ENCODE measurements at regions not wholly inside any gene's neighbourhood (a gene's known extent, or its start where the extent isn't known, plus 50 kb on each side); places are given as distances from the start of the nearest gene placed in this dataset.

GRCh38 chr2:128380061-128380889, 61.6 kb upstream of the HS6ST1 start:
- no peak for DNase-seq

- no peak for DNase-seq
Observed at GRCh38 chr2:128380961-128381938, 62.6 kb upstream of the HS6ST1 start.

- no peak for DNase-seq
Observed at GRCh38 chr2:128384446-128384845, 65.8 kb upstream of the HS6ST1 start.

- no peak for DNase-seq
Observed at GRCh38 chr2:128384956-128385355, 66.3 kb upstream of the HS6ST1 start.

GRCh38 chr2:128385365-128385764, 66.7 kb upstream of the HS6ST1 start:
- no peak for DNase-seq

- no peak for DNase-seq
Observed at GRCh38 chr2:128386066-128386465, 67.4 kb upstream of the HS6ST1 start.

- no peak for DNase-seq
Observed at GRCh38 chr2:128388499-128388941, 69.9 kb upstream of the HS6ST1 start.

- no peak for DNase-seq
Observed at GRCh38 chr2:128389388-128390086, 70.9 kb upstream of the HS6ST1 start.

- DNase-seq = no peak
Observed at GRCh38 chr2:128390256-128390990, 71.8 kb upstream of the HS6ST1 start.

GRCh38 chr2:128390991-128391630, 72.4 kb upstream of the HS6ST1 start:
- no peak for DNase-seq

- DNase-seq = no peak
Observed at GRCh38 chr2:128391679-128392078, 73.0 kb upstream of the HS6ST1 start.

- DNase-seq = no peak
Observed at GRCh38 chr2:128392207-128392606, 73.5 kb upstream of the HS6ST1 start.

GRCh38 chr2:128394007-128394730, 75.5 kb upstream of the HS6ST1 start:
- no peak for DNase-seq

GRCh38 chr2:128395196-128395595, 76.5 kb upstream of the HS6ST1 start:
- no peak for DNase-seq

- DNase-seq = no peak
Observed at GRCh38 chr2:128395640-128396499, 77.2 kb upstream of the HS6ST1 start.

- DNase-seq = no peak
Observed at GRCh38 chr2:128396500-128396891, 77.8 kb upstream of the HS6ST1 start.

- no peak for DNase-seq
Observed at GRCh38 chr2:128396946-128397345, 78.3 kb upstream of the HS6ST1 start.

- no peak for DNase-seq
Observed at GRCh38 chr2:128399256-128399655, 80.6 kb upstream of the HS6ST1 start.

- no peak for DNase-seq
Observed at GRCh38 chr2:128399690-128400291, 81.1 kb upstream of the HS6ST1 start.

GRCh38 chr2:128401680-128402079, 83.0 kb upstream of the HS6ST1 start:
- no peak for DNase-seq

Measured in activated gamma-delta T cell (primary cell).